CD14-positive monocyte (primary cell): ENCODE measurements at regions not wholly inside any gene's neighbourhood (a gene's known extent, or its start where the extent isn't known, plus 50 kb on each side); places are given as distances from the start of the nearest gene placed in this dataset.

ENCODE experiments used
- DNase-seq, 3 donors: peaks; one replicate each; pipeline ENCODE4 v3.0.0-alpha.2; 2011 to 2022
- H2AFZ ChIP-seq: 2 replicates; pipeline ENCODE4 v1.6.0; 2012; ENCODE audit warnings: mild to moderate bottlenecking, low read depth, low read length, inconsistent platforms; ENCODE audit not compliant: insufficient read depth, poor library complexity, severe bottlenecking
- H3K27ac ChIP-seq, 2 donors: 1 replicate in 1 of 2; 2 replicates in 1 of 2; pipeline ENCODE4 v1.5.1; 2012 to 2013; ENCODE audit warnings: low read length in 2 of 2, control low read depth in 1 of 2, inconsistent platforms in 1 of 2, low read depth in 1 of 2, mild to moderate bottlenecking in 1 of 2
- H3K27me3 ChIP-seq, 2 donors: one replicate each; pipeline versions ENCODE4 v1.6.0 to v1.6.1; 2011 to 2013; ENCODE audit warnings: low read length in 2 of 2; ENCODE audit not compliant: control insufficient read depth in 2 of 2, insufficient read depth in 2 of 2
- H3K36me3 ChIP-seq, 2 donors: replicated peaks in 1 of 2; 1 replicate in 1 of 2; 2 replicates in 1 of 2; pipeline versions ENCODE4 v1.5.1 to v1.6.1; 2012 to 2013; ENCODE audit warnings: low read length in 2 of 2, control low read depth in 1 of 2, inconsistent platforms in 1 of 2, mild to moderate bottlenecking in 1 of 2; ENCODE audit not compliant: insufficient read depth in 2 of 2, control insufficient read depth in 1 of 2
- H3K4me1 ChIP-seq, 2 donors: 1 replicate in 1 of 2; 2 replicates in 1 of 2; pipeline versions ENCODE4 v1.5.1 to v1.6.1; 2012 to 2013; ENCODE audit warnings: low read length in 2 of 2, control low read depth in 1 of 2, inconsistent platforms in 1 of 2, mild to moderate bottlenecking in 1 of 2, moderate library complexity in 1 of 2; ENCODE audit not compliant: insufficient read depth in 2 of 2, control insufficient read depth in 1 of 2
- H3K4me2 ChIP-seq: replicated peaks from 2 replicates; pipeline ENCODE3; 2012; ENCODE audit warnings: low read length, moderate library complexity, mild to moderate bottlenecking; ENCODE audit not compliant: poor library complexity, severe bottlenecking; ENCODE audit errors: extremely low read depth
- H3K4me3 ChIP-seq, 3 experiments: fragments of 200-600 bp in 1 of 3; sonication (generic) in 1 of 3; replicated peaks in 1 of 3; 1 replicate in 2 of 3; 2 replicates in 1 of 3; pipeline ENCODE4 v1.5.1; 2011 to 2013; ENCODE audit warnings: low read length in 3 of 3, mild to moderate bottlenecking in 3 of 3, control low read depth in 2 of 3, low read depth in 2 of 3, inconsistent platforms in 1 of 3, moderate library complexity in 1 of 3
- H3K79me2 ChIP-seq: 2 replicates; pipeline ENCODE4 v1.6.0; 2012; ENCODE audit warnings: mild to moderate bottlenecking, control low read depth, inconsistent platforms, low read length, moderate library complexity; ENCODE audit not compliant: insufficient read depth
- H3K9ac ChIP-seq: 2 replicates; pipeline ENCODE4 v1.6.0; 2017; ENCODE audit warnings: low read length, mild to moderate bottlenecking; ENCODE audit not compliant: insufficient read depth, poor library complexity, severe bottlenecking
- H3K9me3 ChIP-seq, 2 donors: replicated peaks in 1 of 2; 1 replicate in 1 of 2; 2 replicates in 1 of 2; pipeline versions ENCODE4 v1.5.1 to v1.6.1; 2012 to 2013; ENCODE audit warnings: low read length in 2 of 2, control low read depth in 1 of 2; ENCODE audit not compliant: control insufficient read depth in 1 of 2, insufficient read depth in 1 of 2
- H4K20me1 ChIP-seq: 2 replicates; pipeline ENCODE4 v1.6.0; 2012; ENCODE audit warnings: mild to moderate bottlenecking, low read length, control low read depth, moderate library complexity; ENCODE audit not compliant: insufficient read depth
- H3K27ac Mint-ChIP-seq, 7 donors: one replicate each; pipeline ENCODE4 v1.8.0; 2020; ENCODE audit warnings: mild to moderate bottlenecking in 7 of 7, mixed read lengths in 7 of 7, moderate library complexity in 6 of 7, inconsistent platforms in 2 of 7
- H3K27me3 Mint-ChIP-seq, 3 donors: one replicate each; pipeline ENCODE4 v1.8.0; 2021 to 2022; ENCODE audit warnings: low read depth in 3 of 3, mild to moderate bottlenecking in 3 of 3, mixed read lengths in 3 of 3, moderate library complexity in 3 of 3, inconsistent platforms in 1 of 3
- H3K36me3 Mint-ChIP-seq, 2 donors: one replicate each; pipeline ENCODE4 v1.8.0; 2020; ENCODE audit warnings: mixed read lengths in 2 of 2, inconsistent platforms in 1 of 2, mild to moderate bottlenecking in 1 of 2
- H3K4me1 Mint-ChIP-seq: one replicate; pipeline ENCODE4 v1.8.0; 2020; ENCODE audit warnings: mild to moderate bottlenecking, mixed read lengths
- H3K4me3 Mint-ChIP-seq, 2 donors: one replicate each; pipeline ENCODE4 v1.8.0; 2020; ENCODE audit warnings: mild to moderate bottlenecking in 2 of 2, mixed read lengths in 2 of 2, moderate library complexity in 1 of 2
- H3K9me3 Mint-ChIP-seq, 7 donors: one replicate each; pipeline ENCODE4 v1.8.0; 2020 to 2022; ENCODE audit warnings: mixed read lengths in 7 of 7, mild to moderate bottlenecking in 6 of 7, moderate library complexity in 6 of 7, inconsistent platforms in 2 of 7
- CTCF ChIP-seq: fragments of 200-600 bp; IDR thresholded peaks from one replicate; pipeline ENCODE4 v1.8.0; 2022; ENCODE audit warnings: antibody characterized with exemption, mild to moderate bottlenecking
- WGBS: methylation state at CpG from one replicate; pipeline ENCODE4 v1.1.5; 2013; ENCODE audit warnings: missing lambda C conversion rate; ENCODE audit not compliant: insufficient coverage; 5-methylcytosine and 5-hydroxymethylcytosine counted together
- intact Hi-C, 2 donors: fragments of 100-400 bp; cut with micrococcal nuclease; formaldehyde crosslinking; loops; one replicate each; pipeline versions ENCODE4 v1.15.0 to v1.15.1; 2023

- H3K27ac ChIP-seq: no peak overlapping the region
- Mint-ChIP-seq H3K4me3 (no peak overlapping the region), H3K4me1 (no peaks in the 10 kb centered on the region), H3K27ac (no peak overlapping the region), H3K9me3 (peaks cover 0 to 8% (median under 1%) of the 10 kb centered on the region in 7 donors), H3K36me3 (no peaks in the 10 kb centered on the region), H3K27me3 (no peaks in the 10 kb centered on the region)
- H3K4me1 ChIP-seq: no peaks in the 10 kb centered on the region
- H3K9me3 ChIP-seq: no peaks in the 10 kb centered on the region
- no peak overlapping the region for H2AFZ ChIP-seq
- H4K20me1 ChIP-seq: no peaks in the 10 kb centered on the region
- no peaks in the 10 kb centered on the region for H3K36me3 ChIP-seq
- no peaks in the 10 kb centered on the region for H3K27me3 ChIP-seq
- no peaks in the 10 kb centered on the region for H3K79me2 ChIP-seq
- no CpG with 5 or more reads among the region's 10 CpGs for WGBS
- no peak overlapping the region for H3K9ac ChIP-seq
- no peak for TF ChIP-seq CTCF
- no peak for DNase-seq
- intact Hi-C loops: no loop called here
- H3K4me3 ChIP-seq: no peak overlapping the region
- H3K4me2 ChIP-seq: no peak overlapping the region
Measured at GRCh38 chr13:106712381-106712780, 144.4 kb upstream of the ARGLU1 start.

DNA sequence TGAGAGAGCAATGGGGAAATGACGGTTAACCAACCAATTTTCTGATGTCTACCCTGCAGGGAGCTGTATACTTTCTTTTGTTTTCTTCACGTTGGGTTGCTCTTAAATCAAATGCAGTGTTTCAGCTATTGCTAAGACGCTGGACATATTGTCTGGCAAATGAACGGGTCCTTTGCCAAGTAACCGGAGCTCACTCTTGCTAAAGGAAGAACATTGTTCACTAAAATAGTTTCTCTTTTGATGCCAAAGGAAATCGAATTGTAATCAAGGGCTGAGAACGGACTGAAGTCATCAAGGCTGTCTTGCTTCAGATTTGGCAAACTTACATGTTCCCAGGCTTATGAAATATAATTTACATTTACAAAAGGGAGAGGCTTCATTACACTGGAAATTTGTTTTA is 142.3 kb upstream of the ARGLU1 start:
- no peak overlapping the region for H3K27ac ChIP-seq
- intact Hi-C loops: no loop called here
- H4K20me1 ChIP-seq: no peaks in the 10 kb centered on the region
- Mint-ChIP-seq H3K27ac (no peak overlapping the region), H3K4me1 (no peaks in the 10 kb centered on the region), H3K36me3 (no peaks in the 10 kb centered on the region), H3K4me3 (no peak overlapping the region), H3K9me3 (peaks cover 0 to 9% (median 3%) of the 10 kb centered on the region in 7 donors), H3K27me3 (no peaks in the 10 kb centered on the region)
- no peak overlapping the region for H2AFZ ChIP-seq
- no peaks in the 10 kb centered on the region for H3K27me3 ChIP-seq
- no peaks in the 10 kb centered on the region for H3K9me3 ChIP-seq
- no peak for DNase-seq
- TF ChIP-seq CTCF: no peak
- H3K79me2 ChIP-seq: no peaks in the 10 kb centered on the region
- WGBS: 94% methylated on average over 6 of the region's 7 CpGs
- H3K9ac ChIP-seq: no peak overlapping the region
- no peaks in the 10 kb centered on the region for H3K36me3 ChIP-seq
- no peak overlapping the region for H3K4me3 ChIP-seq
- H3K4me1 ChIP-seq: no peaks in the 10 kb centered on the region
- no peak overlapping the region for H3K4me2 ChIP-seq
